A549 (cell line): ENCODE measurements at regions not wholly inside any gene's neighbourhood (a gene's known extent, or its start where the extent isn't known, plus 50 kb on each side); places are given as distances from the start of the nearest gene placed in this dataset.

Experiments
- PHF8 ChIP-seq: fragments of 200-600 bp; sonication (generic); IDR thresholded peaks from 2 replicates; pipeline ENCODE4 v1.6.1; 2016; ENCODE audit warnings: low read depth, mild to moderate bottlenecking, antibody characterized with exemption, moderate library complexity, borderline replicate concordance
- ZNF302 ChIP-seq: fragments of 250-450 bp; sonication (Bioruptor Pico); IDR thresholded peaks from 2 replicates; pipeline ENCODE4 v1.9.0; 2021; ENCODE audit warnings: inconsistent platforms, mild to moderate bottlenecking, moderate library complexity

- TF ChIP-seq PHF8 (no peak), ZNF302 (no peak)
These were observed 106.7 kb downstream of the HAPSTR1 start for GRCh38 chr16:9197957-9198661.
